Nephron (organoid): ENCODE measurements at regions not wholly inside any gene's neighbourhood (a gene's known extent, or its start where the extent isn't known, plus 50 kb on each side); places are given as distances from the start of the nearest gene placed in this dataset.
A peak's percentile ranks its signal among the peaks of the same experiment; 100 is the strongest.

Experiments used
- H3K27ac Mint-ChIP-seq, 3 experiments: 2 replicates each; pipeline ENCODE4 v1.8.0; 2020; ENCODE audit warnings: mixed read lengths in 3 of 3, mild to moderate bottlenecking in 2 of 3, moderate library complexity in 1 of 3
- H3K27me3 Mint-ChIP-seq: 2 replicates; pipeline ENCODE4 v1.8.0; 2021; ENCODE audit warnings: low read depth, mild to moderate bottlenecking, moderate library complexity, mixed read lengths
- H3K36me3 Mint-ChIP-seq: 2 replicates; pipeline ENCODE4 v1.8.0; 2020; ENCODE audit warnings: low read depth, mixed read lengths
- H3K4me1 Mint-ChIP-seq: 2 replicates; pipeline ENCODE4 v1.8.0; 2020; ENCODE audit warnings: mixed read lengths
- H3K4me3 Mint-ChIP-seq, 3 experiments: 2 replicates each; pipeline ENCODE4 v1.8.0; 2020; ENCODE audit warnings: mild to moderate bottlenecking in 3 of 3, mixed read lengths in 3 of 3, moderate library complexity in 2 of 3
- H3K9me3 Mint-ChIP-seq: 2 replicates; pipeline ENCODE4 v1.8.0; 2020; ENCODE audit warnings: mixed read lengths
- TF ChIP-seq, protein P1 (sequence below), 3 experiments: fragments of 200-600 bp; sonication (generic); IDR thresholded peaks; one replicate each; pipeline ENCODE4 v1.5.0; 2021; ENCODE audit warnings: antibody characterized with exemption in 3 of 3; ENCODE audit not compliant: unreplicated experiment in 3 of 3

DNA sequence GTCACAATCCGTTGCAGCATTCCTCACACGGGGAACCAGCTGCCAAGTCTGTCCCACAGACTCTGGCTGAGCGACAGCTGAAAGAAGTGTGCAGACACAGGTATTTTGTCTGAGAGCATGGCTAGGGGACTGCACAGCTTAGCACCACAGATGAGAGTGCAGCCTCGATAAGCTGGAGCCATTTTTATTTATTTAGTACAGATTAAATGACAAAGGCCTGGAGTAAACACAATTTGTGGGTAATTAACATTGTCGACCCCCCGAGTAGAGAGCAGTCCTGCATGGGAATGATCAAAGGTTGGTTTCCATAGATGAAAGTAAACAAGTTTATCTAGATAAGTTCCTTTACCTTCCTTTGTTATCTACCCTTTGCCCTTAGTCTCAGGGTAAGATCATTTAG, 836.2 kb downstream of the DACH1 start:
- H3K27me3 Mint-ChIP-seq, result no peaks in the 10 kb centered on the region
- no peaks in the 10 kb centered on the region for H3K4me1 Mint-ChIP-seq
- H3K27ac Mint-ChIP-seq, result no peak overlapping the region
- peaks cover 18% of the 10 kb centered on the region for H3K36me3 Mint-ChIP-seq
- H3K4me3 Mint-ChIP-seq, result no peak overlapping the region
- H3K9me3 Mint-ChIP-seq, result peaks cover 42% of the 10 kb centered on the region
- TF ChIP-seq, protein P1, sequence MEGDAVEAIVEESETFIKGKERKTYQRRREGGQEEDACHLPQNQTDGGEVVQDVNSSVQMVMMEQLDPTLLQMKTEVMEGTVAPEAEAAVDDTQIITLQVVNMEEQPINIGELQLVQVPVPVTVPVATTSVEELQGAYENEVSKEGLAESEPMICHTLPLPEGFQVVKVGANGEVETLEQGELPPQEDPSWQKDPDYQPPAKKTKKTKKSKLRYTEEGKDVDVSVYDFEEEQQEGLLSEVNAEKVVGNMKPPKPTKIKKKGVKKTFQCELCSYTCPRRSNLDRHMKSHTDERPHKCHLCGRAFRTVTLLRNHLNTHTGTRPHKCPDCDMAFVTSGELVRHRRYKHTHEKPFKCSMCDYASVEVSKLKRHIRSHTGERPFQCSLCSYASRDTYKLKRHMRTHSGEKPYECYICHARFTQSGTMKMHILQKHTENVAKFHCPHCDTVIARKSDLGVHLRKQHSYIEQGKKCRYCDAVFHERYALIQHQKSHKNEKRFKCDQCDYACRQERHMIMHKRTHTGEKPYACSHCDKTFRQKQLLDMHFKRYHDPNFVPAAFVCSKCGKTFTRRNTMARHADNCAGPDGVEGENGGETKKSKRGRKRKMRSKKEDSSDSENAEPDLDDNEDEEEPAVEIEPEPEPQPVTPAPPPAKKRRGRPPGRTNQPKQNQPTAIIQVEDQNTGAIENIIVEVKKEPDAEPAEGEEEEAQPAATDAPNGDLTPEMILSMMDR (IDR thresholded peaks at IDR 0.05; ENCODE audit: unreplicated experiment in 3 of 3), result no peak

DNA sequence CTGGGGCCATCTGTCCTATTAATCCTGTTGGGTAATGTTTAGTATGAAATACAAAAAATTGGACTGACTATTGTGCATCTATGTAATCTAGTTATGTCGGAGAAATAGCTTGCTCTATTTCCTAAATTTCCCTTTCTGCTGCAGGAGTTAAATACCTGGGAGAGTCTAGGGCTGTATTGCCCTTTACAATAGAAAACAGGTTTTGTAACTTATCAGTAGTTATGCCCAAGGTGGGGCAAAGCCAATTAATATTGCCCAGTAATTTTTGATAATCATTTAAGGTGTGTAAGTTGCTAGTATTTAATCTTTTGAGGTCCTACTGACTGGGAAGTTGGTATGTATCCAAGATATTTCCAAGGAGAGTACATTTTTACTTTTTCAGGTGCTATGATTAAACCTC, 838.1 kb downstream of the DACH1 start:
- TF ChIP-seq, protein P1 (IDR thresholded peaks at IDR 0.05; ENCODE audit: unreplicated experiment in 3 of 3), result no peak
- Mint-ChIP-seq H3K27ac (no peak overlapping the region), H3K4me1 (no peaks in the 10 kb centered on the region), H3K9me3 (peaks cover 38% of the 10 kb centered on the region), H3K36me3 (peaks cover 18% of the 10 kb centered on the region), H3K4me3 (no peak overlapping the region), H3K27me3 (no peaks in the 10 kb centered on the region)

DNA sequence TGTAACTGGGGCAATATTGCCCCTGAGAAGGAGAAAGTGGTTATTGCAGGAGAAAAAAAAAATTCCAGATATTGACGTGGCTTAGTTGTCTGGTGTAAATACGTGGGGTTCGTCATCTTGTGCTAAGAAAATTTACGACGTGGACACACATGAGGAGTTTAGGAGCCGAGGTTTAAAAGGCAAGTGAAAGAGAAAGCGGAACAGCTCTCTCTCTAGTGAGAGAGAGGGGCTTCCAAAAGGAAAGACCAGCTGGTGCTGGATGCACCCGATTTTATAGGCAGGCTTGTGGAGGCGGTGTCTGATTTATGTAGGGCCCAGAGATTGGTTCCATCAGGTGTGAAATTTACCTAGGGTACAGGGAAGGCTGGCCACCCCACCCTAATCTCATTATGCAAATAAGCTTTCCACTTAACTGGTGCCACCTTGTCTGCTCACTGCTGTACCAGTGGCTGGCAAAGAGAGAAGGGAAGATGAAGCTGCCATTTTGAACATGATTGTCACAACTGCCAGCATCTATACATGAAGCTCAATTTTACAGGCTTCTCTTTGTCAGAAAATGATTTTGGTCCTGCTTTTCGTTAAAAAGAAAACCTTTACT, 845.1 kb downstream of the DACH1 start:
- no peaks in the 10 kb centered on the region for H3K27me3 Mint-ChIP-seq
- H3K9me3 Mint-ChIP-seq, result peaks cover 10% of the 10 kb centered on the region
- H3K27ac Mint-ChIP-seq, result no peak overlapping the region
- peak overlapping the region in 1 of 3 experiments; percentile 15 for H3K4me3 Mint-ChIP-seq
- TF ChIP-seq, protein P1 (IDR thresholded peaks at IDR 0.05; ENCODE audit: unreplicated experiment in 3 of 3), result no peak
- H3K36me3 Mint-ChIP-seq, result peaks cover 4% of the 10 kb centered on the region
- H3K4me1 Mint-ChIP-seq, result no peaks in the 10 kb centered on the region

DNA sequence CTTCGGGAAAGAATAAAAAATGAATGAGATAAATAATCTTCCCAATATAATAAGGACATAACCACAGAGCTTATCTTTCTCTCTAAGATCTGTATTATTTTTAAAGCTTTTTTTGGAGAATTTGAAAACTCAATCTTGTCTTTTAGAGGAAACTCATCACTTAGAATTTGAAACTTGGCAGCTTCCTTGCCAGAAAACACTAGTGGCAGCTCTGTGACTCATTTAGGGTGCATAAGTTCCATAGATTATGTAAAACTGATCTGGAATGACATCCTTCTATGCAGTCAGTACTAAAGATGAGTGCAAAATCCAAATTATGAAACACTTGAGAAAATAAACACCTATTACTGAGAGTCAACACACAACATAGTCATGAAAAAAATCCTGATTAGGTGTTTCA, 848.0 kb downstream of the DACH1 start:
- H3K9me3 Mint-ChIP-seq, result no peaks in the 10 kb centered on the region

DNA sequence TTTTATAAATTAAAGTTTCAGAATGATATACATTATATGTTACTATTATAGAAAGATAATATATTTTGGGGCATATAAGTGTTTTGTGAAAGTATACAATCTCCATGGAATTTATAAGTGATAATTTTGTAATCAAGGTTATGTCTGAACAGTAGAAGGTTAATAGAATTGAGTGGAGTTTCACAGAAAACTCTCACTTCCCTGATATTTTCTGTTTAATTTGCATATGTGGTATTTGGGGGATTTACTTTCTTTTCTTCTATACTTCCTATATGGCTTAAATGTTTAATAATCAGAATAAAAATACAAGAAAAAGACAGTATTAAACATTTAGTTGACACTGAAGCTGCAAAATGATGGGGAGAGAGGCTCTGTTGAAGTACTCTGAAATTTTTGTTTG, 848.5 kb downstream of the DACH1 start:
- Mint-ChIP-seq H3K4me3 (no peak overlapping the region), H3K9me3 (no peaks in the 10 kb centered on the region)
- TF ChIP-seq, protein P1 (IDR thresholded peaks at IDR 0.05; ENCODE audit: unreplicated experiment in 3 of 3), result no peak

More for the DNA sequence above, 848.0 kb downstream of the DACH1 start:
- Mint-ChIP-seq H3K4me3 (no peak overlapping the region), H3K27me3 (no peaks in the 10 kb centered on the region), H3K27ac (no peak overlapping the region), H3K36me3 (no peaks in the 10 kb centered on the region), H3K4me1 (no peaks in the 10 kb centered on the region)
- TF ChIP-seq, protein P1 (IDR thresholded peaks at IDR 0.05; ENCODE audit: unreplicated experiment in 3 of 3), result no peak

DNA sequence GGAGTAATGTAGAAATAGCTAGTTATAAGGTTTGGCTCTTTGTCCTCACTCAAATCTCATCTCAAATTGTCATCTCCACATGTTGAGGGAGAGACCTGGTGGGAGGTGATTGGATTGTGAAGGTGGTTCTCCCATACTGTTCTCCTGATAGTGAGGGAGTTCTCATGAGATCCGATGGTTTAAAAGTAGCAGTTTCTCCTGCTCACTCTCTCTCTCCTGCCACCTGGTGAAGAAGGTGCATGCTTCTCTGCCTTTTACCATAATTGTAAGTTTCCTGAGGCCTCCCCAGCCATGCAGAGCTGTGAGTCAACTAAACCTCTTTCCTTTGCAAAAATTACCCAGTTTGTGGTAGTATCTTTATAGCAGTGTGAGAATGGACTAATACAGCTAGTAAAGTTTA, 849.4 kb downstream of the DACH1 start:
- H3K27me3 Mint-ChIP-seq, result no peaks in the 10 kb centered on the region
- TF ChIP-seq, protein P1 (IDR thresholded peaks at IDR 0.05; ENCODE audit: unreplicated experiment in 3 of 3), result no peak
- H3K27ac Mint-ChIP-seq, result no peak overlapping the region
- H3K36me3 Mint-ChIP-seq, result no peaks in the 10 kb centered on the region
- H3K4me3 Mint-ChIP-seq, result no peak overlapping the region
- H3K4me1 Mint-ChIP-seq, result no peaks in the 10 kb centered on the region
- no peaks in the 10 kb centered on the region for H3K9me3 Mint-ChIP-seq

More for the DNA sequence above, 848.5 kb downstream of the DACH1 start:
- Mint-ChIP-seq H3K36me3 (no peaks in the 10 kb centered on the region), H3K4me1 (no peaks in the 10 kb centered on the region), H3K27me3 (no peaks in the 10 kb centered on the region), H3K27ac (no peak overlapping the region)
